ENCODE measurements at regions not wholly inside any gene's neighbourhood (a gene's known extent, or its start where the extent isn't known, plus 50 kb on each side); places are given as distances from the start of the nearest gene placed in this dataset.

GRCh38 chr14:97703006-97703760 lies 906.0 kb downstream of the VRK1 start:
- TF ChIP-seq ZNF607 (CRISPR knock-in tag; IDR thresholded peaks at IDR 0.05; ENCODE audit: borderline replicate concordance) (no peak), CTCF (CRISPR knock-in tag; IDR thresholded peaks at IDR 0.05) (no peak), EP300 (IDR thresholded peaks at IDR 0.05; ENCODE audit: low read depth in 2 of 2, low read length in 2 of 2) (no peak), EP300 (CRISPR knock-in tag; IDR thresholded peaks at IDR 0.05; ENCODE audit: borderline replicate concordance) (no peak), ZMYM2 (CRISPR knock-in tag; IDR thresholded peaks at IDR 0.05) (no peak), SMC3 (IDR thresholded peaks at IDR 0.05; ENCODE audit: low read length) (no peak), ARNT (IDR thresholded peaks at IDR 0.05) (no peak), EZH2 (conservative IDR thresholded peaks at IDR 0.05; ENCODE audit: low read depth, low read length) (no peak), CREM (IDR thresholded peaks at IDR 0.05) (no peak), CREM (CRISPR knock-in tag; IDR thresholded peaks at IDR 0.05) (no peak)

Measured in HepG2 (cell line).